DOHH2 (cell line): ENCODE measurements at regions not wholly inside any gene's neighbourhood (a gene's known extent, or its start where the extent isn't known, plus 50 kb on each side); places are given as distances from the start of the nearest gene placed in this dataset.

Experiments
- EZH2phosphoT487 ChIP-seq: fragments of 200-600 bp; sonication (generic); IDR thresholded peaks from 2 replicates; pipeline ENCODE4 v1.6.1; 2017; ENCODE audit warnings: borderline replicate concordance, mild to moderate bottlenecking, antibody characterized with exemption, low read length, moderate library complexity, mixed read lengths
- TF ChIP-seq, protein P1 (sequence below): fragments of 200-600 bp; sonication (generic); IDR thresholded peaks from one replicate; pipeline ENCODE4 v1.5.1; 2014; ENCODE audit warnings: antibody characterized with exemption, mild to moderate bottlenecking, low read depth, low read length; ENCODE audit not compliant: poor library complexity, severe bottlenecking

DNA sequence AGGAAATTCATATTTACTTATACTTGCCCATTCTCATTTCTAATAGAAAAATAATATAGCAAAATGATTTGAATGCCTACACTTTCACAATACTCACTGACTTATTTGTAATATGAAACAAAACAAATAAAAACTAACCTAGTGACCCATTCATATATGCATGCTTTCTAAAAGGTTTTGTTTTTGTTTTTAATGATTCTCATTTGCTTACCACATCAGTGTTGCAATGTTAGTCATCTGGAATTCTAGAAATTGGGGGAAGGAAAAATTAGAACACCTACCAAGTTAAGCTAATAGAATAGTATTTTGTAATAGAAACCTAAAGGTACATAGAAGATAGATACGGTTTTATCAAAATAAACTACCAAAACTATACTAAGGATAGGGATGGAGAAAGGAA lies 214.1 kb upstream of the CNTN6 start:
- TF ChIP-seq, protein P1, sequence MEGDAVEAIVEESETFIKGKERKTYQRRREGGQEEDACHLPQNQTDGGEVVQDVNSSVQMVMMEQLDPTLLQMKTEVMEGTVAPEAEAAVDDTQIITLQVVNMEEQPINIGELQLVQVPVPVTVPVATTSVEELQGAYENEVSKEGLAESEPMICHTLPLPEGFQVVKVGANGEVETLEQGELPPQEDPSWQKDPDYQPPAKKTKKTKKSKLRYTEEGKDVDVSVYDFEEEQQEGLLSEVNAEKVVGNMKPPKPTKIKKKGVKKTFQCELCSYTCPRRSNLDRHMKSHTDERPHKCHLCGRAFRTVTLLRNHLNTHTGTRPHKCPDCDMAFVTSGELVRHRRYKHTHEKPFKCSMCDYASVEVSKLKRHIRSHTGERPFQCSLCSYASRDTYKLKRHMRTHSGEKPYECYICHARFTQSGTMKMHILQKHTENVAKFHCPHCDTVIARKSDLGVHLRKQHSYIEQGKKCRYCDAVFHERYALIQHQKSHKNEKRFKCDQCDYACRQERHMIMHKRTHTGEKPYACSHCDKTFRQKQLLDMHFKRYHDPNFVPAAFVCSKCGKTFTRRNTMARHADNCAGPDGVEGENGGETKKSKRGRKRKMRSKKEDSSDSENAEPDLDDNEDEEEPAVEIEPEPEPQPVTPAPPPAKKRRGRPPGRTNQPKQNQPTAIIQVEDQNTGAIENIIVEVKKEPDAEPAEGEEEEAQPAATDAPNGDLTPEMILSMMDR = no peak
- no peak for TF ChIP-seq EZH2phosphoT487
